NCI-H510A treated with DMSO at 0.1 percent for 48 hours (cell line): ENCODE measurements at regions not wholly inside any gene's neighbourhood (a gene's known extent, or its start where the extent isn't known, plus 50 kb on each side); places are given as distances from the start of the nearest gene placed in this dataset.

Source experiments
- DNase-seq: peaks from one replicate; lab custom pipeline; 2025; lab: John Stamatoyannopoulos, UW

GRCh38 chr2:167900435-167901114 lies 346.8 kb downstream of the STK39 start:
- DNase-seq = no peak

- DNase-seq = no peak
Measured at GRCh38 chr2:167898340-167898739, 349.1 kb downstream of the STK39 start.

GRCh38 chr2:167891841-167892240 lies 355.6 kb downstream of the STK39 start:
- no peak for DNase-seq

- DNase-seq = peak; percentile 7
Measured at GRCh38 chr2:167890739-167891138, 356.7 kb downstream of the STK39 start.

GRCh38 chr2:167880415-167880814 lies 367.0 kb downstream of the STK39 start:
- no peak for DNase-seq

GRCh38 chr2:167875529-167875928 lies 371.9 kb downstream of the STK39 start:
- DNase-seq = no peak

GRCh38 chr2:167874812-167875211 lies 372.6 kb downstream of the STK39 start:
- DNase-seq = no peak

GRCh38 chr2:167871286-167871685 lies 376.1 kb downstream of the STK39 start:
- DNase-seq = no peak

- no peak for DNase-seq
Measured at GRCh38 chr2:167869200-167869599, 378.2 kb downstream of the STK39 start.

- no peak for DNase-seq
Measured at GRCh38 chr2:167863377-167863776, 384.0 kb downstream of the STK39 start.

GRCh38 chr2:167862782-167863181 lies 384.6 kb downstream of the STK39 start:
- no peak for DNase-seq

- DNase-seq = no peak
Measured at GRCh38 chr2:167862296-167862695, 385.1 kb downstream of the STK39 start.

GRCh38 chr2:167861574-167862193 lies 385.7 kb downstream of the STK39 start:
- DNase-seq = no peak

GRCh38 chr2:167860082-167860481 lies 387.3 kb downstream of the STK39 start:
- no peak for DNase-seq

- no peak for DNase-seq
Measured at GRCh38 chr2:167859676-167860075, 387.7 kb downstream of the STK39 start.

- DNase-seq = no peak
Measured at GRCh38 chr2:167858086-167858485, 389.3 kb downstream of the STK39 start.

- DNase-seq = no peak
Measured at GRCh38 chr2:167857416-167857815, 390.0 kb downstream of the STK39 start.

GRCh38 chr2:167856190-167856589 lies 391.2 kb downstream of the STK39 start:
- no peak for DNase-seq

GRCh38 chr2:167855211-167855610 lies 392.2 kb downstream of the STK39 start:
- DNase-seq = no peak

GRCh38 chr2:167853717-167854116 lies 393.7 kb downstream of the STK39 start:
- DNase-seq = no peak

- DNase-seq = no peak
Measured at GRCh38 chr2:167851876-167852275, 395.5 kb downstream of the STK39 start.

- DNase-seq = no peak
Measured at GRCh38 chr2:167851323-167851860, 396.0 kb downstream of the STK39 start.

- peak; percentile 40 for DNase-seq
Measured at GRCh38 chr2:167844714-167845530, 402.5 kb downstream of the STK39 start.
